GM12891 (cell line): ENCODE measurements at regions not wholly inside any gene's neighbourhood (a gene's known extent, or its start where the extent isn't known, plus 50 kb on each side); places are given as distances from the start of the nearest gene placed in this dataset.

Source experiments
- POLR2A ChIP-seq: IDR thresholded peaks from 2 replicates; pipeline ENCODE4 v1.6.1; 2011; ENCODE audit warnings: low read depth, low read length, control low read depth
- POLR2AphosphoS5 ChIP-seq: IDR thresholded peaks from 2 replicates; pipeline ENCODE4 v1.6.1; 2011; ENCODE audit warnings: low read depth, low read length, control low read depth
- TAF1 ChIP-seq: IDR thresholded peaks from 2 replicates; pipeline ENCODE4 v1.6.1; 2011; ENCODE audit warnings: low read depth, low read length, control low read depth

- no peak for TF ChIP-seq POLR2AphosphoS5
- TF ChIP-seq POLR2A = no peak
- no peak for TF ChIP-seq TAF1
These were observed 96.1 kb upstream of the THY1 start for GRCh38 chr11:119518746-119519730.
